Motor neuron (in vitro differentiated cells): ENCODE measurements at regions not wholly inside any gene's neighbourhood (a gene's known extent, or its start where the extent isn't known, plus 50 kb on each side); places are given as distances from the start of the nearest gene placed in this dataset.

Experiments
- ATAC-seq, 8 experiments: fragments of 200-7000 bp; cut with Tn5 transposase; replicated peaks in 6 of 8; 2 replicates each; pipeline ENCODE4 v1.8.0; 2021; ENCODE audit warnings: mild to moderate bottlenecking in 8 of 8, moderate library complexity in 8 of 8
- H3K27ac ChIP-seq, 2 donors: fragments of 250-450 bp; sonication (Bioruptor Pico); 2 replicates each; pipeline ENCODE4 v1.9.0; 2021; ENCODE audit warnings: antibody characterized with exemption in 2 of 2, mild to moderate bottlenecking in 2 of 2, moderate library complexity in 1 of 2
- H3K4me1 ChIP-seq, 2 donors: fragments of 250-450 bp; sonication (Bioruptor Pico); replicated peaks in 1 of 2; 2 replicates each; pipeline ENCODE4 v1.6.1; 2021; ENCODE audit warnings: antibody characterized with exemption in 2 of 2, mild to moderate bottlenecking in 2 of 2, moderate library complexity in 1 of 2
- H3K4me3 ChIP-seq, 5 donors: fragments of 250-450 bp; sonication (Bioruptor Pico); 2 replicates each; pipeline ENCODE4 v1.9.0; 2021; ENCODE audit warnings: antibody characterized with exemption in 5 of 5, mild to moderate bottlenecking in 5 of 5, moderate library complexity in 4 of 5
- WGBS, 10 experiments: fragments of 450-650 bp; shearing (Covaris generic); methylation state at CpG; one replicate each; pipeline ENCODE4 v1.0.0; 2022; 5-methylcytosine and 5-hydroxymethylcytosine counted together
- in situ Hi-C, 9 experiments: fragments of 400-800 bp; cut with MboI; loops; one replicate each; pipeline ENCODE4 v1.15.0; 2021; ENCODE audit warnings: low sequenced_read_pairs in 9 of 9, low pct_unique_long_range_greater_than_20kb in 2 of 9; ENCODE audit not compliant: unreplicated experiment in 9 of 9

GRCh38 chr14:98146416-98146815 is 1125.6 kb downstream of the BCL11B start:
- Histone ChIP-seq H3K4me3 (no peak overlapping the region), H3K4me1 (no peaks in the 10 kb centered on the region), H3K27ac (no peak overlapping the region)
- in situ Hi-C loops: no loop called here
- no peak for ATAC-seq
- WGBS, 10 experiments: 50 to 100% (median 82%) methylated on average over 1 to 5 of the region's 5 CpGs; no CpG with 5 or more reads in 1 of the 10 experiments

GRCh38 chr14:98154254-98154653 is 1117.7 kb downstream of the BCL11B start:
- in situ Hi-C loops: no loop called here

GRCh38 chr14:98156411-98156810 is 1115.6 kb downstream of the BCL11B start:
- Histone ChIP-seq H3K4me1 (no peaks in the 10 kb centered on the region), H3K4me3 (no peak overlapping the region), H3K27ac (no peak overlapping the region)
- whole genome bisulfite sequencing, 10 experiments: 0 to 89% (median 50%) methylated on average over 1 to 7 of the region's 8 CpGs; no CpG with 5 or more reads in 1 of the 10 experiments
- in situ Hi-C loops: no loop called here
- ATAC-seq: no peak

More at GRCh38 chr14:98154254-98154653, 1117.7 kb downstream of the BCL11B start:
- Histone ChIP-seq H3K4me1 (no peaks in the 10 kb centered on the region), H3K4me3 (no peak overlapping the region), H3K27ac (no peak overlapping the region)
- WGBS, 10 experiments: 100% methylated on average over 1 of the region's 4 CpGs; no CpG with 5 or more reads in 9 of the 10 experiments
- no peak for ATAC-seq

GRCh38 chr14:98160901-98161300 is 1111.1 kb downstream of the BCL11B start:
- H3K27ac ChIP-seq: no peak overlapping the region
- WGBS, 10 experiments: 49 to 97% (median 81%) methylated on average over 3 to 9 of the region's 9 CpGs
- peaks cover 4 to 10% of the 10 kb centered on the region in 2 donors for H3K4me1 ChIP-seq
- in situ Hi-C loops: no loop called here
- H3K4me3 ChIP-seq: no peak overlapping the region
- ATAC-seq: no peak

GRCh38 chr14:98161356-98161755 is 1110.6 kb downstream of the BCL11B start:
- no peak overlapping the region for H3K4me3 ChIP-seq
- in situ Hi-C loops: no loop called here
- WGBS, 10 experiments: 5 to 83% (median 59%) methylated on average over 1 to 4 of the region's 4 CpGs; no CpG with 5 or more reads in 1 of the 10 experiments
- H3K27ac ChIP-seq: no peak overlapping the region
- peaks cover 4 to 10% of the 10 kb centered on the region in 2 donors for H3K4me1 ChIP-seq
- ATAC-seq: no peak

- Histone ChIP-seq H3K4me3 (no peak overlapping the region), H3K4me1 (peaks cover 4 to 10% of the 10 kb centered on the region in 2 donors), H3K27ac (no peak overlapping the region)
- peak in 3 of 8 experiments; percentile 21 to 59 (median 22) for ATAC-seq
- in situ Hi-C loops: no loop called here
- 15 to 79% (median 71%) methylated on average over 4 to 21 of the region's 26 CpGs; no CpG with 5 or more reads in 1 of the 10 experiments for WGBS, 10 experiments
These were observed 1108.9 kb downstream of the BCL11B start for GRCh38 chr14:98162856-98163805.

GRCh38 chr14:98163873-98164272 is 1108.1 kb downstream of the BCL11B start:
- no peak for ATAC-seq
- in situ Hi-C loops: no loop called here
- H3K4me3 ChIP-seq: no peak overlapping the region
- peaks cover 4 to 10% of the 10 kb centered on the region in 2 donors for H3K4me1 ChIP-seq
- WGBS, 10 experiments: 0 to 94% (median 47%) methylated on average over 1 to 3 of the region's 3 CpGs; no CpG with 5 or more reads in 4 of the 10 experiments
- H3K27ac ChIP-seq: no peak overlapping the region

- H3K4me1 ChIP-seq: peaks cover 4 to 10% of the 10 kb centered on the region in 2 donors
- 64 to 100% (median 90%) methylated on average over 1 to 6 of the region's 9 CpGs; no CpG with 5 or more reads in 3 of the 10 experiments for WGBS, 10 experiments
- H3K27ac ChIP-seq: no peak overlapping the region
- H3K4me3 ChIP-seq: no peak overlapping the region
- no peak for ATAC-seq
- in situ Hi-C loops: no loop called here
These were observed 1106.0 kb downstream of the BCL11B start for GRCh38 chr14:98165976-98166375.

GRCh38 chr14:98167275-98167674 is 1104.7 kb downstream of the BCL11B start:
- Histone ChIP-seq H3K4me1 (peaks cover 4 to 10% of the 10 kb centered on the region in 2 donors), H3K4me3 (no peak overlapping the region), H3K27ac (no peak overlapping the region)
- no peak for ATAC-seq
- WGBS, 10 experiments: 20 to 100% (median 67%) methylated on average over 2 to 6 of the region's 10 CpGs; no CpG with 5 or more reads in 3 of the 10 experiments
- in situ Hi-C loops: no loop called here

GRCh38 chr14:98167705-98168104 is 1104.3 kb downstream of the BCL11B start:
- 40 to 100% (median 90%) methylated on average over 1 to 10 of the region's 15 CpGs; no CpG with 5 or more reads in 2 of the 10 experiments for WGBS, 10 experiments
- ATAC-seq: no peak

GRCh38 chr14:98168211-98168985 is 1103.6 kb downstream of the BCL11B start:
- WGBS, 10 experiments: 0 to 95% (median 81%) methylated on average over 1 to 4 of the region's 5 CpGs; no CpG with 5 or more reads in 2 of the 10 experiments
- no peak overlapping the region for H3K4me3 ChIP-seq
- H3K27ac ChIP-seq: no peak overlapping the region
- in situ Hi-C loops: no loop called here
- ATAC-seq: no peak
- H3K4me1 ChIP-seq: peaks cover under 1% of the 10 kb centered on the region in 2 donors

More at GRCh38 chr14:98167705-98168104, 1104.3 kb downstream of the BCL11B start:
- Histone ChIP-seq H3K27ac (no peak overlapping the region), H3K4me1 (peaks cover 4 to 8% of the 10 kb centered on the region in 2 donors), H3K4me3 (no peak overlapping the region)
- in situ Hi-C loops: no loop called here

GRCh38 chr14:98169170-98169587 is 1102.8 kb downstream of the BCL11B start:
- H3K4me1 ChIP-seq: no peaks in the 10 kb centered on the region
- no peak for ATAC-seq
- no peak overlapping the region for H3K4me3 ChIP-seq
- H3K27ac ChIP-seq: no peak overlapping the region
- in situ Hi-C loops: no loop called here

- Histone ChIP-seq H3K4me3 (no peak overlapping the region), H3K4me1 (no peaks in the 10 kb centered on the region), H3K27ac (no peak overlapping the region)
- no peak for ATAC-seq
- 20 to 80% (median 80%) methylated on average over 1 to 2 of the region's 5 CpGs; no CpG with 5 or more reads in 5 of the 10 experiments for WGBS, 10 experiments
- in situ Hi-C loops: no loop called here
These were observed 1101.4 kb downstream of the BCL11B start for GRCh38 chr14:98170575-98170974.
